OCI-LY1 (cell line): ENCODE measurements at regions not wholly inside any gene's neighbourhood (a gene's known extent, or its start where the extent isn't known, plus 50 kb on each side); places are given as distances from the start of the nearest gene placed in this dataset.

ENCODE experiments used
- CTCF ChIP-seq: fragments of 200-600 bp; sonication (generic), shearing (Covaris generic); IDR thresholded peaks from 2 replicates; pipeline ENCODE4 v1.5.1; 2017; ENCODE audit warnings: mild to moderate bottlenecking, antibody characterized with exemption, low read length, moderate library complexity, mixed read lengths
- EZH2 ChIP-seq: fragments of 200-600 bp; sonication (generic), shearing (Covaris generic); IDR thresholded peaks from 2 replicates; pipeline ENCODE4 v1.8.0; 2017; ENCODE audit warnings: borderline replicate concordance, mixed run types, mild to moderate bottlenecking, antibody characterized with exemption, low read length, moderate library complexity, mixed read lengths

DNA sequence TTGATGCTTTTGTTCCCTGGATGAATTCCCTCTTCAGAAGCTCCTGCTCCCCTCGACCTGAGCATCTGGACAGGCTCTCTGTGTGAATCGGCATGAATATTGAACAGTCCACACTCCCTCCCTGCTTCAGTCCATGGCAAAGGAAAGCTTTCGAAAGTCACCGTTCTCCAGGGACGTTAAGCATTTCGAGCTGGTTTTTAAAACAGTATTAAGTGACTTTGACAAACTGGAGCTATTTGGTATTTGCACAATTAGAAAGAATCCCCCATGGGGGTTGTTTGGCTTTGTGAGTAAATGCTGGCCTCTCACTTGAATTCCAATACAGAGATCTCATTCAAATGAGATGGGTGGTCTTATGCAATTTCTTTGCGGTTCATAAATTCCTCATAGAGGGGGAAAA is 85.3 kb upstream of the TIAM2 start:
- TF ChIP-seq CTCF (no peak), EZH2 (no peak)
